GM12878 (cell line): ENCODE measurements at regions not wholly inside any gene's neighbourhood (a gene's known extent, or its start where the extent isn't known, plus 50 kb on each side); places are given as distances from the start of the nearest gene placed in this dataset.

Experiments
- ATAC-seq: fragments of 200-7000 bp; cut with Tn5 transposase; 3 replicates; pipeline ENCODE4 v1.9.1; 2020; ENCODE audit warnings: mild to moderate bottlenecking, moderate library complexity
- BruUV-seq: library from RNA; stranded (reverse); fragments of 400-500 nt; replicated peaks from 2 replicates; lab custom pipeline; 2021; lab: Mats Ljungman, UMichigan
- CTCF ChIA-PET: fragments of 300-600 bp; sonication (Branson Sonifier 250); formaldehyde crosslinking; extraction: SDS; loops from one replicate; lab custom pipeline; 2021; ENCODE audit warnings: inconsistent platforms; lab: Yijun Ruan, JAX
- POLR2A ChIA-PET: fragments of 350-600 bp; formaldehyde crosslinking; extraction: SDS; loops from one replicate; lab custom pipeline; 2021; ENCODE audit warnings: inconsistent platforms; lab: Charles Lee
- RAD21 ChIA-PET: fragments of 300-600 bp; sonication (Branson Sonifier 250); formaldehyde crosslinking; loops from one replicate; lab custom pipeline; 2023; ENCODE audit warnings: antibody characterized with exemption; ENCODE audit not compliant: unreplicated experiment; lab: Charles Lee
- SMC1A ChIA-PET: fragments of 300-600 bp; sonication (Branson Sonifier 250); formaldehyde crosslinking; loops from one replicate; lab custom pipeline; 2023; ENCODE audit not compliant: unreplicated experiment, uncharacterized antibody; lab: Charles Lee
- DNase-seq: peaks from one replicate; pipeline ENCODE4 v3.0.0-alpha.2; 2011; ENCODE audit warnings: low read depth, low spot score
- FAIRE-seq: peaks from 3 replicates; lab custom pipeline; 2011; peaks lifted over from hg19 to GRCh38; lab: Jason Lieb, UNC
- H2AFZ ChIP-seq: 2 replicates; pipeline ENCODE4 v1.6.0; 2011; ENCODE audit warnings: low read depth, low read length, control low read depth; ENCODE audit not compliant: control insufficient read depth
- H3K27ac ChIP-seq: 2 replicates; pipeline ENCODE4 v1.5.1; 2011; ENCODE audit warnings: control low read depth; ENCODE audit not compliant: control insufficient read depth, insufficient read depth
- H3K27me3 ChIP-seq, 2 experiments: replicated peaks in 1 of 2; 2 replicates each; pipeline versions ENCODE4 v1.6.0 to v1.6.1; 2011; ENCODE audit warnings: low read length in 1 of 2; ENCODE audit not compliant: control insufficient read depth in 2 of 2, insufficient read depth in 2 of 2
- H3K36me3 ChIP-seq, 2 experiments: 2 replicates each; pipeline ENCODE4 v1.5.1; 2011; ENCODE audit warnings: low read length in 1 of 2; ENCODE audit not compliant: control insufficient read depth in 2 of 2, insufficient read depth in 2 of 2
- H3K4me1 ChIP-seq: 2 replicates; pipeline ENCODE4 v1.6.1; 2011; ENCODE audit warnings: mild to moderate bottlenecking, low read length, moderate library complexity, mixed read lengths; ENCODE audit not compliant: control insufficient read depth, insufficient read depth
- H3K4me2 ChIP-seq: 2 replicates; pipeline ENCODE4 v1.6.0; 2011; ENCODE audit warnings: control low read depth; ENCODE audit not compliant: control insufficient read depth, insufficient read depth
- H3K4me3 ChIP-seq: fragments of 200-600 bp; sonication (generic); 2 replicates; pipeline ENCODE4 v1.5.1; 2016
- H3K79me2 ChIP-seq: 2 replicates; pipeline ENCODE4 v1.6.0; 2011; ENCODE audit warnings: low read length; ENCODE audit not compliant: control insufficient read depth, insufficient read depth
- H3K9ac ChIP-seq: 2 replicates; pipeline ENCODE4 v1.8.0; 2011; ENCODE audit warnings: low read length, control low read depth, mixed read lengths; ENCODE audit not compliant: control insufficient read depth, insufficient read depth
- H3K9me3 ChIP-seq: replicated peaks from 3 replicates; pipeline ENCODE4 v1.5.1; 2011; ENCODE audit warnings: mild to moderate bottlenecking, low read length; ENCODE audit not compliant: control insufficient read depth, insufficient read depth
- H4K20me1 ChIP-seq: 2 replicates; pipeline ENCODE4 v1.6.0; 2011; ENCODE audit not compliant: control insufficient read depth, insufficient read depth
- ASH2L ChIP-seq: fragments of 300-600, 200-600 bp; sonication (generic); IDR thresholded peaks from 2 replicates; pipeline ENCODE4 v1.6.1; 2017; ENCODE audit warnings: low read depth, mild to moderate bottlenecking, borderline replicate concordance
- CBX5 ChIP-seq: sonication (generic); IDR thresholded peaks from 2 replicates; pipeline ENCODE4 v1.6.1; 2016; ENCODE audit warnings: low read depth, moderate library complexity, mild to moderate bottlenecking, inconsistent platforms
- E2F8 ChIP-seq: fragments of 450-650 bp; IDR thresholded peaks from 2 replicates; pipeline ENCODE4 v1.6.1; 2018; ENCODE audit warnings: mild to moderate bottlenecking, low read depth, moderate library complexity; ENCODE audit not compliant: partially characterized antibody
- HDAC2 ChIP-seq: fragments of 200-600 bp; sonication (generic); IDR thresholded peaks from 2 replicates; pipeline ENCODE4 v1.6.1; 2017
- IRF4 ChIP-seq: IDR thresholded peaks from 2 replicates; pipeline ENCODE4 v1.6.1; 2011; ENCODE audit warnings: low read depth, low read length
- MAX ChIP-seq: IDR thresholded peaks from 2 replicates; pipeline ENCODE4 v1.6.1; 2012; ENCODE audit warnings: low read depth, low read length, improper control_type of control experiment
- NR2C2 ChIP-seq: IDR thresholded peaks from 2 replicates; pipeline ENCODE4 v1.6.1; 2011; ENCODE audit warnings: borderline replicate concordance, low read depth; ENCODE audit not compliant: control insufficient read depth, insufficient read length
- POU2F2 ChIP-seq: IDR thresholded peaks from 3 replicates; pipeline ENCODE4 v1.6.1; 2011; ENCODE audit warnings: low read depth, mild to moderate bottlenecking, low read length, borderline replicate concordance
- RAD51 ChIP-seq: fragments of 450-650 bp; IDR thresholded peaks from 2 replicates; pipeline ENCODE4 v1.6.1; 2016; ENCODE audit warnings: moderate library complexity, mild to moderate bottlenecking, inconsistent platforms
- SPI1 ChIP-seq: IDR thresholded peaks from 2 replicates; pipeline ENCODE4 v1.6.1; 2011; ENCODE audit warnings: low read depth, mild to moderate bottlenecking, low read length, moderate library complexity, borderline replicate concordance; ENCODE audit not compliant: insufficient read depth
- SREBF2 ChIP-seq: IDR thresholded peaks from 2 replicates; pipeline ENCODE4 v1.6.1; 2012; ENCODE audit warnings: mild to moderate bottlenecking, low read length
- STAT1 ChIP-seq: fragments of 450-650 bp; conservative IDR thresholded peaks from 2 replicates; pipeline ENCODE4 v1.6.1; 2014; ENCODE audit warnings: antibody characterized with exemption, mild to moderate bottlenecking
- ZBTB11 ChIP-seq: fragments of 450-650 bp; formaldehyde crosslinking; IDR thresholded peaks from 2 replicates; pipeline ENCODE4 v1.5.0; 2022; ENCODE audit warnings: mild to moderate bottlenecking, missing genetic modification characterization
- ZNF687 ChIP-seq: fragments of 450-650 bp; IDR thresholded peaks from 2 replicates; pipeline ENCODE4 v1.6.1; 2017; ENCODE audit warnings: mild to moderate bottlenecking, moderate library complexity
- WGBS: methylation state at CpG from one replicate; pipeline ENCODE4 v1.1.6; 2016; ENCODE audit warnings: low lambda C conversion rate; ENCODE audit not compliant: insufficient replicate concordance, insufficient coverage; ENCODE audit errors: missing lambda C conversion rate; 5-methylcytosine and 5-hydroxymethylcytosine counted together
- in situ Hi-C: fragments of 300-500 bp; cut with MboI; formaldehyde crosslinking; loops from 9 replicates; pipeline ENCODE4 v1.14.3; 2018; ENCODE audit warnings: mixed read lengths
- intact Hi-C: fragments of 100-400 bp; cut with micrococcal nuclease; formaldehyde crosslinking; loops from one replicate; pipeline ENCODE4 v1.14.2; 2022; ENCODE audit not compliant: unreplicated experiment

- in situ Hi-C loops = no loop called here
- Histone ChIP-seq H4K20me1 (no peaks in the 10 kb centered on the region), H3K4me2 (no peak overlapping the region), H3K4me1 (no peaks in the 10 kb centered on the region), H3K36me3 (no peaks in the 10 kb centered on the region), H3K27me3 (peaks cover 1 to 5% of the 10 kb centered on the region in 2 experiments; a peak in 2 of 4 replicates), H3K4me3 (no peak overlapping the region), H3K79me2 (no peaks in the 10 kb centered on the region), H2AFZ (no peak overlapping the region), H3K9ac (no peak overlapping the region), H3K27ac (no peak overlapping the region), H3K9me3 (no peaks in the 10 kb centered on the region)
- intact Hi-C loops = no loop called here
- no peak for FAIRE-seq
- 1% methylated on average over 7 of the region's 7 CpGs for WGBS
- RAD21 ChIA-PET = no interaction called here
- no peak for ATAC-seq
- CTCF ChIA-PET = no interaction called here
- POLR2A ChIA-PET = no interaction called here
- SMC1A ChIA-PET = interaction anchor here (0.7 kb wide), 1 partner anchor 59 kb away, joined by 3 read pairs; no protein-coding TSS in a partner anchor
- DNase-seq = no peak
- BruUV-seq = no TSS peak
- TF ChIP-seq IRF4 (no peak), ZBTB11 (CRISPR knock-in tag) (no peak), NR2C2 (no peak), E2F8 (no peak), HDAC2 (no peak), ASH2L (no peak), MAX (no peak), CBX5 (no peak), SPI1 (no peak), POU2F2 (no peak), ZNF687 (no peak), STAT1 (no peak), RAD51 (no peak), SREBF2 (no peak)
Observed at GRCh38 chr2:15760232-15760910, 168.7 kb downstream of the DDX1 start.
